Loucy (cell line): ENCODE measurements at regions not wholly inside any gene's neighbourhood (a gene's known extent, or its start where the extent isn't known, plus 50 kb on each side); places are given as distances from the start of the nearest gene placed in this dataset.

Experiments used
- H2AFZ ChIP-seq: fragments of 200-600 bp; sonication (generic); 2 replicates; pipeline ENCODE4 v1.6.0; 2016; ENCODE audit warnings: antibody characterized with exemption, mild to moderate bottlenecking, low read length, moderate library complexity
- H3F3A ChIP-seq: fragments of 200-600 bp; 2 replicates; pipeline ENCODE4 v1.6.0; 2016; ENCODE audit warnings: antibody characterized with exemption, low read depth, mild to moderate bottlenecking
- H3K27me3 ChIP-seq: fragments of 200-600 bp; sonication (generic); 2 replicates; pipeline ENCODE4 v1.6.1; 2014; ENCODE audit warnings: low read length, mild to moderate bottlenecking; ENCODE audit not compliant: insufficient read depth, poor library complexity, severe bottlenecking
- H3K36me3 ChIP-seq: fragments of 200-600 bp; sonication (generic); 2 replicates; pipeline ENCODE4 v1.6.1; 2016; ENCODE audit warnings: low read length; ENCODE audit not compliant: insufficient read depth
- H3K4me1 ChIP-seq: fragments of 200-600 bp; sonication (generic); 2 replicates; pipeline ENCODE4 v1.5.1; 2014; ENCODE audit warnings: low read length, mild to moderate bottlenecking; ENCODE audit not compliant: insufficient read depth, poor library complexity, severe bottlenecking
- H3K4me2 ChIP-seq: fragments of 200-600 bp; sonication (generic); 2 replicates; pipeline ENCODE4 v1.6.0; 2014; ENCODE audit warnings: antibody characterized with exemption, low read length, low read depth, mild to moderate bottlenecking; ENCODE audit not compliant: poor library complexity, severe bottlenecking
- H3K4me3 ChIP-seq: fragments of 200-600 bp; sonication (generic); 2 replicates; pipeline ENCODE4 v1.5.1; 2014; ENCODE audit warnings: low read length, mild to moderate bottlenecking, mixed read lengths; ENCODE audit not compliant: poor library complexity, severe bottlenecking
- H3K79me2 ChIP-seq: fragments of 200-600 bp; sonication (generic); 2 replicates; pipeline ENCODE4 v1.6.1; 2014; ENCODE audit warnings: low read length; ENCODE audit not compliant: insufficient read depth
- H3K9ac ChIP-seq: fragments of 200-600 bp; sonication (generic); 2 replicates; pipeline ENCODE4 v1.6.0; 2014; ENCODE audit warnings: mild to moderate bottlenecking, low read depth, low read length, moderate library complexity; ENCODE audit not compliant: poor library complexity, severe bottlenecking
- H3K9me2 ChIP-seq: fragments of 200-600 bp; sonication (generic); replicated peaks from 2 replicates; pipeline ENCODE4 v1.6.1; 2016; ENCODE audit warnings: low read depth, low read length, mixed read lengths
- H3K9me3 ChIP-seq: fragments of 200-600 bp; sonication (generic); 2 replicates; pipeline ENCODE4 v1.6.1; 2014; ENCODE audit warnings: mild to moderate bottlenecking, antibody characterized with exemption, low read length, low read depth; ENCODE audit not compliant: insufficient read depth
- H4K20me1 ChIP-seq: fragments of 200-600 bp; sonication (generic); 2 replicates; pipeline ENCODE4 v1.6.0; 2014; ENCODE audit warnings: antibody characterized with exemption, low read length, mild to moderate bottlenecking; ENCODE audit not compliant: insufficient read depth, poor library complexity, severe bottlenecking
- CTCF ChIP-seq: fragments of 200-600 bp; sonication (generic); conservative IDR thresholded peaks from 2 replicates; pipeline ENCODE4 v1.5.1; 2014; ENCODE audit warnings: mild to moderate bottlenecking, antibody characterized with exemption, low read length
- EZH2phosphoT487 ChIP-seq: fragments of 200-600 bp; IDR thresholded peaks from 2 replicates; pipeline ENCODE4 v1.6.1; 2018; ENCODE audit warnings: antibody characterized with exemption, mild to moderate bottlenecking, moderate library complexity, borderline replicate concordance

GRCh38 chr3:157871248-157871647 lies 235.0 kb downstream of the SHOX2 start:
- Histone ChIP-seq H2AFZ (no peak overlapping the region), H3K4me3 (no peak overlapping the region), H3K9ac (no peak overlapping the region), H3K79me2 (no peaks in the 10 kb centered on the region), H3K9me3 (no peaks in the 10 kb centered on the region), H3K4me1 (no peaks in the 10 kb centered on the region), H3F3A (no peaks in the 10 kb centered on the region), H3K4me2 (no peak overlapping the region), H3K27me3 (no peaks in the 10 kb centered on the region), H3K9me2 (no peaks in the 10 kb centered on the region), H4K20me1 (no peaks in the 10 kb centered on the region), H3K36me3 (no peaks in the 10 kb centered on the region)
- TF ChIP-seq EZH2phosphoT487: no peak
- TF ChIP-seq CTCF: no peak

GRCh38 chr3:157868946-157869345 lies 237.3 kb downstream of the SHOX2 start:
- no peaks in the 10 kb centered on the region for H3K4me1 ChIP-seq
- H2AFZ ChIP-seq: no peak overlapping the region
- no peak overlapping the region for H3K4me2 ChIP-seq
- no peak overlapping the region for H3K9ac ChIP-seq
- H3F3A ChIP-seq: no peaks in the 10 kb centered on the region
- H3K36me3 ChIP-seq: no peaks in the 10 kb centered on the region
- no peaks in the 10 kb centered on the region for H3K27me3 ChIP-seq
- H3K9me2 ChIP-seq: no peaks in the 10 kb centered on the region
- no peaks in the 10 kb centered on the region for H3K79me2 ChIP-seq
- H3K9me3 ChIP-seq: no peaks in the 10 kb centered on the region
- no peak for TF ChIP-seq CTCF
- no peaks in the 10 kb centered on the region for H4K20me1 ChIP-seq
- no peak overlapping the region for H3K4me3 ChIP-seq

GRCh38 chr3:157868196-157868595 lies 238.0 kb downstream of the SHOX2 start:
- no peaks in the 10 kb centered on the region for H3K9me3 ChIP-seq
- H3K36me3 ChIP-seq: no peaks in the 10 kb centered on the region
- H3K27me3 ChIP-seq: no peaks in the 10 kb centered on the region
- H3K4me3 ChIP-seq: no peak overlapping the region
- H3K79me2 ChIP-seq: no peaks in the 10 kb centered on the region
- no peak for TF ChIP-seq CTCF
- no peak for TF ChIP-seq EZH2phosphoT487
- H3K9me2 ChIP-seq: no peaks in the 10 kb centered on the region
- no peak overlapping the region for H3K4me2 ChIP-seq
- no peaks in the 10 kb centered on the region for H3K4me1 ChIP-seq
- no peak overlapping the region for H2AFZ ChIP-seq
- H3K9ac ChIP-seq: no peak overlapping the region
- no peaks in the 10 kb centered on the region for H3F3A ChIP-seq
- no peaks in the 10 kb centered on the region for H4K20me1 ChIP-seq
